ENCODE measurements at regions not wholly inside any gene's neighbourhood (a gene's known extent, or its start where the extent isn't known, plus 50 kb on each side); places are given as distances from the start of the nearest gene placed in this dataset.

- TF ChIP-seq CTCF (IDR thresholded peaks at IDR 0.05) (no peak), POLR2A (IDR thresholded peaks at IDR 0.05) (no peak), EP300 (IDR thresholded peaks at IDR 0.05) (no peak)
Measured at GRCh38 chr6:137740091-137740755, 126.8 kb upstream of the TNFAIP3 start.
